ENCODE measurements at regions not wholly inside any gene's neighbourhood (a gene's known extent, or its start where the extent isn't known, plus 50 kb on each side); places are given as distances from the start of the nearest gene placed in this dataset.

DNA sequence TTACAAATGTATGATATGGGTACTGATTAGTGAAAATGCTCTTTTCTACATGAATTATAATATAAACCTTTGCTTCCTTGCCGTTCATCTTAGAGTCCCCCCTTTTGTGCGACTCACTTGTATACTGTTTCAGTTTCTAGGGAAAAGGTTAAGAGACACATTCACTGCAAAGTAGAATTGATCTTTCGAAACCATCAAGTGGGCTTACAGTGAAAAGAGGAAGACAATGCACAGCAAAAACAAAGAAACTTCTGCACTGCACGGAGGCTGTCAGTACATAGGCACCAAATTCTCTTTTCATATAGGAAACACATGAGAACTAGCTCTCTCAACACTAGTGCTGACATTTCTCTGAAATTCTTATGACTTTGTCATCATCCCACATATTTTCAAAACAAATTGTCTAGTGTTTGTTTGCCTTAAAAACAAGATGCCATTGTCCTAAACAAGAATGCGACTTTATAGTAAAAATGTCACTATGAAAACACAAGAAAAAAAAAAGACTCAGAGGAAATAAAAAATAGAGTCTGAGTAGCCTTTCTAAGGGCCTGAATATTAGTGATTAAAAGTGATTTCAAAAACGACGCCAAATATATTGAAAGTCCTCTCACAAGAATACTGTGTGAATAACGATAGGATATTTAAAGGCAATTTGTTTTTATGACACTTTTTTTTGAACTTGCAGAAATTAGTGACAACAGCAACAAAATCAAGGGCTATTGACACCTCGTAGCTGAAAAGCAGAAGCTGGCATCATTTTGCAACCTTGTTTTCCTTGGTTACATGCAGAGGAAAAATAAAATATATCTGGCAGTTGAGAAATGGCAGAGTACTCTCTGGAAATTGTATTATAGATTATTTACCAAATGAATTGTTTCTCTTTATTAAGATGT lies 827.0 kb downstream of the BCL11A start:
- TF ChIP-seq, protein P1, sequence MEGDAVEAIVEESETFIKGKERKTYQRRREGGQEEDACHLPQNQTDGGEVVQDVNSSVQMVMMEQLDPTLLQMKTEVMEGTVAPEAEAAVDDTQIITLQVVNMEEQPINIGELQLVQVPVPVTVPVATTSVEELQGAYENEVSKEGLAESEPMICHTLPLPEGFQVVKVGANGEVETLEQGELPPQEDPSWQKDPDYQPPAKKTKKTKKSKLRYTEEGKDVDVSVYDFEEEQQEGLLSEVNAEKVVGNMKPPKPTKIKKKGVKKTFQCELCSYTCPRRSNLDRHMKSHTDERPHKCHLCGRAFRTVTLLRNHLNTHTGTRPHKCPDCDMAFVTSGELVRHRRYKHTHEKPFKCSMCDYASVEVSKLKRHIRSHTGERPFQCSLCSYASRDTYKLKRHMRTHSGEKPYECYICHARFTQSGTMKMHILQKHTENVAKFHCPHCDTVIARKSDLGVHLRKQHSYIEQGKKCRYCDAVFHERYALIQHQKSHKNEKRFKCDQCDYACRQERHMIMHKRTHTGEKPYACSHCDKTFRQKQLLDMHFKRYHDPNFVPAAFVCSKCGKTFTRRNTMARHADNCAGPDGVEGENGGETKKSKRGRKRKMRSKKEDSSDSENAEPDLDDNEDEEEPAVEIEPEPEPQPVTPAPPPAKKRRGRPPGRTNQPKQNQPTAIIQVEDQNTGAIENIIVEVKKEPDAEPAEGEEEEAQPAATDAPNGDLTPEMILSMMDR (conservative IDR thresholded peaks at IDR 0.05; ENCODE audit: control insufficient read depth, insufficient read depth, low read depth, low read length), result no peak
- H3K4me3 ChIP-seq (ENCODE audit: control insufficient read depth, low read depth, low read length), result no peak overlapping the region
- no peak for DNase-seq (ENCODE audit: low read depth)

DNA sequence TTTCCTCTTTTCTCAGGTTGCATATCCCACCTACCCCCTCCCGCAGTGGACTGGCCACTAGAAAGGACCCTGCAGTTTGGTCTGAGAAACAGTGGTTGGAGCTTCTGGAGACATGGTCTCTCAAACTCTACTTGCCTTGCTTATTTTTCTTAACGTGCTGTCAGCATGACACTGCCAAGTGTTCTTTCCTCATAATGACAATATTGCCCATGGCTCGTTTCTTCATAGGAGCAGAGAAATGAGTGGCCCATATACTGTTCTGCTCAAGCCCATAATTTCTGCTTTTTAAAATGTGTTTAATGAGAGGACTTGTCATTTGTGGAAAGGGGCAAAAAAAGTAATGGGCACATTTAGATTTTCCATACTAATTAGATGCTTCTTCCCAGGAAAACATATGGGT lies 828.7 kb downstream of the BCL11A start:
- H3K4me3 ChIP-seq (ENCODE audit: control insufficient read depth, low read depth, low read length), result no peak overlapping the region
- no peak for DNase-seq (ENCODE audit: low read depth)
- TF ChIP-seq, protein P1 (conservative IDR thresholded peaks at IDR 0.05; ENCODE audit: control insufficient read depth, insufficient read depth, low read depth, low read length), result no peak

DNA sequence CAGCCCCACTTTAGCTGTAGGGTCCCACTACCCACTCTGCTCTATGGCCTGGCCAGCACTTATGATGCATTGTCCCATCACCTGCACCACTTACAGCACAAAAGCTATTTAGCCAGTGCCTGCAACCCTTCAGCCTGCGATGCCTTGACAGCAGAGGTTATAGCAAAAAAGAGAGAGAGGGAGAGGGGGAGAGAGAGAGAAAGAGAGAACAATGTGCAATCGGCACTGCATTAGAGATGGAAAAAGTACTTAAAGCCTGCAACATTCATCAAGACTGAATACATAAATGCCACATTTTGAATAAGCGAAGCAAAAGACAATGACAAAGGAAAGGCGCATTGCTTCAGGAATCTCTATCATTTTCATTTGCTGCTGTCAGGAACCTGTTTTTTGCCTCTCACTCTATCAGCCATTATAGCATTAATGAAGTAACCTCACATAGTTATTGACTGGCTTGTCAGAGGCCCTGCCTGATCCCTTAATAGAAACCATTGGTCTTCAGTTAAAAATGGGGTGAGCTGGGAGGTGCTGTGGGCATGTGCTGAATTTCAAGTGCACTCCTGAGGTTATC lies 833.1 kb downstream of the BCL11A start:
- TF ChIP-seq, protein P1 (conservative IDR thresholded peaks at IDR 0.05; ENCODE audit: control insufficient read depth, insufficient read depth, low read depth, low read length), result no peak
- no peak for DNase-seq (ENCODE audit: low read depth)
- no peak overlapping the region for H3K4me3 ChIP-seq (ENCODE audit: control insufficient read depth, low read depth, low read length)

DNA sequence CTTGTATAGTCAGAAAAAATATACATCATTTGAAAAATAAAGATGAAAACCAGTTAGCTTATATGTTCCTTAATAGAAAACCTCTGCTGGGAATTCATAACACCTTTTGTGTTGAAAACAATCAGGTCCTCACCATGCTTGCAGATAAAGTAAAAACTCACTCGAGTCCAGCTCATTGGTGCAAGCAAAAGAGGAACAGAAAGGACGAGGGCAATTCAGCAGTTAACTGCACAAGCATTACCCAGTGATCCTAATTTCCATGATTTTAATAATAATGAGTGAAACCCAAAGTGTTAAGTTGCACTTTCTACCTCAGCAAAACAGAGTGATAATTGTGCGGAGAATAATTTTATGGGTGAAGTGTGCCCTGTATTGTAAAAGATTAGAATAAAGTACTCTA lies 839.9 kb downstream of the BCL11A start:
- DNase-seq (ENCODE audit: low read depth), result no peak
- TF ChIP-seq, protein P1 (conservative IDR thresholded peaks at IDR 0.05; ENCODE audit: control insufficient read depth, insufficient read depth, low read depth, low read length), result no peak

DNA sequence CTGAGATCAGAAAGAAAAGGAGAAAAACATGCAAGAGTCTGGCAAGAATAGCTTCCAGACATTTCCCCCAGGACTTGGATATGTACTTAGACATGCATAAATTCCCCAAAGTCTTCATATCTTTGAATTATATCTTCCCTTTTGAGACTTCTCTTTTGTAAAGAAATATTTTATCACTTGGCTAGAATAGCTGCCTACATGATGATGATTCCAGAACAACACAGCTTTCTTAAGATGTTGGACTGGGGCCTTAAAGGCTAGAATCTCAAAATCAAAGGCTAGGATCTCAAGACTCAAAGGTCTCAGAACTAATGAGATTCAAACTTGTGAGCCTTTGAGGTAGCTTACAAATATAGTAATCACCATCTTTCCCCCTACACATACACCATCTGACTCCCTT lies 842.3 kb downstream of the BCL11A start:
- DNase-seq (ENCODE audit: low read depth), result no peak
- TF ChIP-seq, protein P1 (conservative IDR thresholded peaks at IDR 0.05; ENCODE audit: control insufficient read depth, insufficient read depth, low read depth, low read length), result no peak
- H3K4me3 ChIP-seq (ENCODE audit: control insufficient read depth, low read depth, low read length), result no peak overlapping the region

More for the DNA sequence above, 839.9 kb downstream of the BCL11A start:
- H3K4me3 ChIP-seq (ENCODE audit: control insufficient read depth, low read depth, low read length), result no peak overlapping the region

DNA sequence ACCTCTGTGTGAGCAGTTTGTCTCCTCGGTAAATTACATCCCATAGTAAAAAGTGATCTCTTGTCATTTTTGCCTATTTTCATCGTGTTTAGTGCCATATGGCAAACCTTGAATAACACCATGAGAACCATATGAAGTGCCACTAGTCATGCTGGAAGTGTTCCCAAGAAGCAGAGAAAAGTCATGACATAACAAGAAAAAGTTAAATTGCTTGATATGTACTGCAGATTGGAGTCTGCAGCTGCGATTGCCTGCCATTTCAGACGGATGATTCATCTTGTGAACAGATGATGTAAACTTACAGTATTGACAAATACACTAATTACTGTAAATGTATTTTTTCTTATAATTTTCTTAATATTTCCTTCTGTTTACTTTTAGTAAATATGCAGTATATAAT lies 846.7 kb downstream of the BCL11A start:
- TF ChIP-seq, protein P1 (conservative IDR thresholded peaks at IDR 0.05; ENCODE audit: control insufficient read depth, insufficient read depth, low read depth, low read length), result no peak
- no peak overlapping the region for H3K4me3 ChIP-seq (ENCODE audit: control insufficient read depth, low read depth, low read length)

More for the DNA sequence above, 846.7 kb downstream of the BCL11A start:
- no peak for DNase-seq (ENCODE audit: low read depth)
